Fibroblast of mammary gland (primary cell): ENCODE measurements at regions not wholly inside any gene's neighbourhood (a gene's known extent, or its start where the extent isn't known, plus 50 kb on each side); places are given as distances from the start of the nearest gene placed in this dataset.
A peak's percentile ranks its signal among the peaks of the same experiment; 100 is the strongest.

Experiments used
- DNase-seq: peaks from one replicate; pipeline ENCODE4 v3.0.0-alpha.2; 2010; ENCODE audit warnings: low read depth
- H3K4me3 ChIP-seq: 2 replicates; pipeline ENCODE4 v1.5.1; 2011; ENCODE audit warnings: low read depth, mild to moderate bottlenecking, low read length, moderate library complexity; ENCODE audit not compliant: control insufficient read depth
- TF ChIP-seq, protein P1 (sequence below): conservative IDR thresholded peaks from 2 replicates; pipeline ENCODE4 v1.5.1; 2011; ENCODE audit warnings: low read depth, low read length, inconsistent platforms; ENCODE audit not compliant: control insufficient read depth, insufficient read depth

GRCh38 chr3:22089284-22089683 lies 338.3 kb upstream of the ZNF385D start:
- TF ChIP-seq, protein P1, sequence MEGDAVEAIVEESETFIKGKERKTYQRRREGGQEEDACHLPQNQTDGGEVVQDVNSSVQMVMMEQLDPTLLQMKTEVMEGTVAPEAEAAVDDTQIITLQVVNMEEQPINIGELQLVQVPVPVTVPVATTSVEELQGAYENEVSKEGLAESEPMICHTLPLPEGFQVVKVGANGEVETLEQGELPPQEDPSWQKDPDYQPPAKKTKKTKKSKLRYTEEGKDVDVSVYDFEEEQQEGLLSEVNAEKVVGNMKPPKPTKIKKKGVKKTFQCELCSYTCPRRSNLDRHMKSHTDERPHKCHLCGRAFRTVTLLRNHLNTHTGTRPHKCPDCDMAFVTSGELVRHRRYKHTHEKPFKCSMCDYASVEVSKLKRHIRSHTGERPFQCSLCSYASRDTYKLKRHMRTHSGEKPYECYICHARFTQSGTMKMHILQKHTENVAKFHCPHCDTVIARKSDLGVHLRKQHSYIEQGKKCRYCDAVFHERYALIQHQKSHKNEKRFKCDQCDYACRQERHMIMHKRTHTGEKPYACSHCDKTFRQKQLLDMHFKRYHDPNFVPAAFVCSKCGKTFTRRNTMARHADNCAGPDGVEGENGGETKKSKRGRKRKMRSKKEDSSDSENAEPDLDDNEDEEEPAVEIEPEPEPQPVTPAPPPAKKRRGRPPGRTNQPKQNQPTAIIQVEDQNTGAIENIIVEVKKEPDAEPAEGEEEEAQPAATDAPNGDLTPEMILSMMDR, result peak; percentile 54
- DNase-seq, result peak; percentile 35
- H3K4me3 ChIP-seq, result no peak overlapping the region

- TF ChIP-seq, protein P1, result no peak
- H3K4me3 ChIP-seq, result no peak overlapping the region
- no peak for DNase-seq
Observed at GRCh38 chr3:22091329-22091728, 340.3 kb upstream of the ZNF385D start.

DNA sequence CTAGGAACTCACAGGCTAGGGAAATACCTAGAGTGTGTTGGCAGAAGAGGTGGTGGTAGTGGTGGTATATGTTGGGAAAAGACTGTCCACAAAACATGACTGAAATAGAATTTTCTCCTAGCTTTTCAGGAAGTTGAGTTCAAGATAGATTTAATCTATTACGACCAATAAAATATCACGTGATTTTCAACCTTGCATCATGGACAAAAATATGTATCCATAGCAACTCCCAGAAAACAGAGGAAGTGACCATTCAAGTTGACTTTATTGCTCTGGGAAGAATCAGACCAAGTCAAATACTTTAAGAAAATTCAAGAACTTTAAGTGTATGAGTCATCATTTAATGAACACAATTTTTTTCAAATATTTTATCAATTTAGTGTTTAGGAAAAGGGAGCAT lies 347.0 kb upstream of the ZNF385D start:
- TF ChIP-seq, protein P1, result no peak
- DNase-seq, result no peak
- H3K4me3 ChIP-seq, result no peak overlapping the region

GRCh38 chr3:22101351-22101750 lies 350.3 kb upstream of the ZNF385D start:
- H3K4me3 ChIP-seq, result no peak overlapping the region
- DNase-seq, result no peak
- TF ChIP-seq, protein P1, result no peak

DNA sequence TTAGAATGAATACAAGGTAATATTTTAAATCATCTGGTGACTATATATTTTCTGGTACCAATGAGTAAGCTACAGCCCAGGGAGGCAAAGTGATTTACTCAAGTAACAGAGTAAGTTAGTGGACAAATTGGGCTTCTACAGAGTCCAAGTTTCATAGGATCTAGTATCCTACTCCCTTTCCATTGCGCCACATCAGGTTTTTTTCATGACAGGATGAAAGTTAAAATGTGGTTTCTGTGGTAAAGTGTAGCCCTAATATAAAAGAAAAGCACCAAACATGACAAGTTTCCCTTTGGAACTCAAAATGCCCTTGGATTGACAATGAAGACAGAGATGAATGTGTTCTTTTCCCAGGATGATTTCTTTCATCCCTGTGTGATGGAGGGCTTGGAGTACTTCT lies 350.8 kb upstream of the ZNF385D start:
- TF ChIP-seq, protein P1, result no peak
- no peak for DNase-seq
- no peak overlapping the region for H3K4me3 ChIP-seq

- DNase-seq, result no peak
- TF ChIP-seq, protein P1, result no peak
Observed at GRCh38 chr3:22103423-22103822, 352.4 kb upstream of the ZNF385D start.

More at GRCh38 chr3:22103423-22103822, 352.4 kb upstream of the ZNF385D start:
- H3K4me3 ChIP-seq, result no peak overlapping the region
